ENCODE measurements at regions not wholly inside any gene's neighbourhood (a gene's known extent, or its start where the extent isn't known, plus 50 kb on each side); places are given as distances from the start of the nearest gene placed in this dataset.
"Not testable (repeated sequence)": the region's sequence is repeated elsewhere in the genome, so short reads cannot be mapped to it uniquely, and the experiment has no call there.

DNA sequence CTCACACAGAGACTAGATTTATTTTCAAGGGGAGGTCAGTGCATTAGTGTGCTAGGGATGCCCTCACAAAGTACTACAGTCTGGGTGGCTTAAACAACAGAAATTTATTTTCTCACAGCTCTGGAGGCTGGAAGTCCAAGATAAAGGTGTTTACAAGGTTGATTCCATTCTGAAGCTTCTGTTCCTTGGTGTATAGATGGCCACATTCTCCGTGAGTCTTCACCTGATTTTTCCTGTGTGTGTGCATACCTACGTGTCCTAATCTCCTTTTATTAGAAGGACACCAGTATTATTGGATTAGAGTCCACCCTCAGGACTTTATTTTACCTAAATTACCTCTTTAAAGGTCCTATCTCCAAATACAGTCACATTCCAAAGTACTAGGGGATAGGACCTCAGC lies 91.7 kb upstream of the FRMD4A start:
- TF ChIP-seq, protein P1, sequence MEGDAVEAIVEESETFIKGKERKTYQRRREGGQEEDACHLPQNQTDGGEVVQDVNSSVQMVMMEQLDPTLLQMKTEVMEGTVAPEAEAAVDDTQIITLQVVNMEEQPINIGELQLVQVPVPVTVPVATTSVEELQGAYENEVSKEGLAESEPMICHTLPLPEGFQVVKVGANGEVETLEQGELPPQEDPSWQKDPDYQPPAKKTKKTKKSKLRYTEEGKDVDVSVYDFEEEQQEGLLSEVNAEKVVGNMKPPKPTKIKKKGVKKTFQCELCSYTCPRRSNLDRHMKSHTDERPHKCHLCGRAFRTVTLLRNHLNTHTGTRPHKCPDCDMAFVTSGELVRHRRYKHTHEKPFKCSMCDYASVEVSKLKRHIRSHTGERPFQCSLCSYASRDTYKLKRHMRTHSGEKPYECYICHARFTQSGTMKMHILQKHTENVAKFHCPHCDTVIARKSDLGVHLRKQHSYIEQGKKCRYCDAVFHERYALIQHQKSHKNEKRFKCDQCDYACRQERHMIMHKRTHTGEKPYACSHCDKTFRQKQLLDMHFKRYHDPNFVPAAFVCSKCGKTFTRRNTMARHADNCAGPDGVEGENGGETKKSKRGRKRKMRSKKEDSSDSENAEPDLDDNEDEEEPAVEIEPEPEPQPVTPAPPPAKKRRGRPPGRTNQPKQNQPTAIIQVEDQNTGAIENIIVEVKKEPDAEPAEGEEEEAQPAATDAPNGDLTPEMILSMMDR (conservative IDR thresholded peaks at IDR 0.05; ENCODE audit: low read depth), result no peak
- no peak for DNase-seq (ENCODE audit: low spot score)
- H3K27ac ChIP-seq, result no peak overlapping the region
- ChIA-PET CTCF (no interaction called here), POLR2A (ENCODE audit: low non-redundant PET) (no interaction called here)

DNA sequence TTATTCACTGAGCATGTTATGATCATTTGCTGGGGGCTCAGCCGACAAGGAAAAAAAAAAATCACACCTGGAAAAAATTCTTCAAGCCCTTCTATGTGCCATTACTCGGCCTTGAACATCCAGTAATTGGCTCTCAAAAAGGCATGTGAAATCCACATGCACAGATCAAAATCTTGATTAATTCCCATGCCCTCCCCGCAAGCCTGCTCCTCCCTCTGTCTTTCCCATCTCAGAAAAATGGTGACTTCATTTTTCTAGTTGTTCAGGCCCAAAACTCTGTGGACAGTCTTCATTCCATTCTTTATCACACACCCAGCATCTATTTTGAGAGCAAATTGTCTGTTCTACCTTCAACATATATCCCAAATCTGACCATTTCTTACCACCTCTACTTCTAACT lies 91.2 kb upstream of the FRMD4A start:
- ChIA-PET CTCF (no interaction called here), POLR2A (ENCODE audit: low non-redundant PET) (no interaction called here)
- DNase-seq (ENCODE audit: low spot score), result no peak
- H3K27ac ChIP-seq, result no peak overlapping the region
- TF ChIP-seq, protein P1 (conservative IDR thresholded peaks at IDR 0.05; ENCODE audit: low read depth), result no peak

GRCh38 chr10:14417336-14417735 lies 86.6 kb upstream of the FRMD4A start:
- H3K27ac ChIP-seq; CTCF ChIA-PET; POLR2A ChIA-PET (ENCODE audit: low non-redundant PET); DNase-seq (ENCODE audit: low spot score): not testable (repeated sequence)

- POLR2A ChIA-PET (ENCODE audit: low non-redundant PET), result no interaction called here
- TF ChIP-seq, protein P1 (conservative IDR thresholded peaks at IDR 0.05; ENCODE audit: low read depth), result no peak
- no peak overlapping the region for H3K27ac ChIP-seq
- peak; percentile 56 for DNase-seq (ENCODE audit: low spot score)
- CTCF ChIA-PET, result no interaction called here
Observed at GRCh38 chr10:14416308-14416700, 85.6 kb upstream of the FRMD4A start.

DNA sequence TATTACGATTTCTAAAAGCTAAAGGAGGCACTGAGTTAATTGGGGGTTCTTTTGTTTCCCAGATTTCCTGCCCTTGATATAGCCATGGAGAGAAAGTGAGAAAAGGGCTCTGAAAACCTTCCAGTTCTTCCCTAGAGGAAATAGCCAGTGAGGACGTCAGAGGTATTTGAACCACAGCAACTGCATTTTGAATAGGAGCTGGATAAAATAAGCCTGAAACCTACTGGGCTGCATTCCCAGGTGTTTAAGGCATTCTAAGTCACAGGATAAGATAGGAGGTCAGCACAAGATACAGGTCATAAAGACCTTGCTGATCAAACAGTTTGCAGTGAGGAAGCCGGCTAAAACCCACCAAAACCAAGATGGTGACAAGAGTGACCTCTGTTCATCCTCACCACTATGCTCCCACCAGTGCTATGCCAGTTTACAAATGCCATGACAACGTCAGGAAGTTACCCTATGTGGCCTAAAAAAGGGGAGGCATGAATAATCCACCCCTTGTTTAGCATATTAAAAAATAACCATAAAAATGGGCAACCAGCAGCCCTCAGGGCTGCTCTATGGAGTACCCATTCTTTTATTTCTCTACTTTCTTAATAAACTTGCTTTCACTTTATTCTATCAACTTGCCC lies 85.1 kb upstream of the FRMD4A start:
- ChIA-PET CTCF (no interaction called here), POLR2A (ENCODE audit: low non-redundant PET) (no interaction called here)
- TF ChIP-seq, protein P1 (conservative IDR thresholded peaks at IDR 0.05; ENCODE audit: low read depth), result no peak
- no peak for DNase-seq (ENCODE audit: low spot score)
- no peak overlapping the region for H3K27ac ChIP-seq

DNA sequence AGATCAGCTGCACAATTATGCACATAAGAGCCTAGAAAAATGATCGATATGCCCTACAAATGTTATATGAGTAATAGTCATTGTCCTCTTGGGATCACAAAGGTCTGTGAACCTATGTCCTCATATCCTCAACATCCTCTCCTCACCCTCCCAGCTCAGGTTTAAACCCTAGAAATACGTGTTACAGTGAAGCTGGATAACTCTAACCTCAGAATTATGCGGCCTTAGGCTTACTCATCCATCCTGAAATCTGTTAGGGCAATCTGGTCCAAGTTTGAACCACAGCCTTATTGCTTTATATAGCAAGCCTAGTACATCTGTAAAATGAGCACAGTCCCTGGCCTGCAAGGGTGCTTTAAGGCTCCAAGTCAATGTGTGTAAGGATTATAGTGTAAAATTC lies 84.2 kb upstream of the FRMD4A start:
- CTCF ChIA-PET, result no interaction called here

GRCh38 chr10:14413523-14413922 lies 82.8 kb upstream of the FRMD4A start:
- no peak for DNase-seq (ENCODE audit: low spot score)
- POLR2A ChIA-PET (ENCODE audit: low non-redundant PET), result no interaction called here
- CTCF ChIA-PET, result interaction anchor here (2.2 kb wide), 1 partner anchor 17 kb away, joined by 6 read pairs; no protein-coding TSS in a partner anchor
- no peak overlapping the region for H3K27ac ChIP-seq
- TF ChIP-seq, protein P1 (conservative IDR thresholded peaks at IDR 0.05; ENCODE audit: low read depth), result no peak

More for the DNA sequence above, 84.2 kb upstream of the FRMD4A start:
- no peak for DNase-seq (ENCODE audit: low spot score)
- no peak overlapping the region for H3K27ac ChIP-seq
- POLR2A ChIA-PET (ENCODE audit: low non-redundant PET), result no interaction called here
- TF ChIP-seq, protein P1 (conservative IDR thresholded peaks at IDR 0.05; ENCODE audit: low read depth), result no peak

All from RWPE1 (cell line).